ENCODE measurements at regions not wholly inside any gene's neighbourhood (a gene's known extent, or its start where the extent isn't known, plus 50 kb on each side); places are given as distances from the start of the nearest gene placed in this dataset.

DNA sequence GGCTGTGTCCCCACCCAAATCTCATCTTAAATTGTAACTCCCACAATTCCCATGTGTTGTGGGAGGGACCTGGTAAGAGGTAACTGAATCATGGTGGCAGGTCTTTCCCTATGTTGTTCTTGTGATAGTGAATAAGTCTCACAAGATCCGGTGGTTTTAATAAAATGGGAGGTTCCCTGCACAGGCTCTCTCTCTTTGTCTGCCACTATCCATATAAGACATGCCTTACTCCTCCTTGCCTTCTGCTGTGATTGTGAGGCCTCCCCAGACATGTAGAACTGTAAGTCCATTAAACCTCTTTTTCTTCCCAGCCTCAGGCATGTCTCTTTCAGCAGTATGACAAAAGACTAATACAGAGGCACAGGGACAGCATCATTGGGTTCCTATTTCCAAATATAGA, 381.2 kb downstream of the SFMBT2 start:
- H3K4me3 ChIP-seq (ENCODE audit: low read length): no peak overlapping the region
- DNase-seq (ENCODE audit: low read depth): no peak
- TF ChIP-seq, protein P1, sequence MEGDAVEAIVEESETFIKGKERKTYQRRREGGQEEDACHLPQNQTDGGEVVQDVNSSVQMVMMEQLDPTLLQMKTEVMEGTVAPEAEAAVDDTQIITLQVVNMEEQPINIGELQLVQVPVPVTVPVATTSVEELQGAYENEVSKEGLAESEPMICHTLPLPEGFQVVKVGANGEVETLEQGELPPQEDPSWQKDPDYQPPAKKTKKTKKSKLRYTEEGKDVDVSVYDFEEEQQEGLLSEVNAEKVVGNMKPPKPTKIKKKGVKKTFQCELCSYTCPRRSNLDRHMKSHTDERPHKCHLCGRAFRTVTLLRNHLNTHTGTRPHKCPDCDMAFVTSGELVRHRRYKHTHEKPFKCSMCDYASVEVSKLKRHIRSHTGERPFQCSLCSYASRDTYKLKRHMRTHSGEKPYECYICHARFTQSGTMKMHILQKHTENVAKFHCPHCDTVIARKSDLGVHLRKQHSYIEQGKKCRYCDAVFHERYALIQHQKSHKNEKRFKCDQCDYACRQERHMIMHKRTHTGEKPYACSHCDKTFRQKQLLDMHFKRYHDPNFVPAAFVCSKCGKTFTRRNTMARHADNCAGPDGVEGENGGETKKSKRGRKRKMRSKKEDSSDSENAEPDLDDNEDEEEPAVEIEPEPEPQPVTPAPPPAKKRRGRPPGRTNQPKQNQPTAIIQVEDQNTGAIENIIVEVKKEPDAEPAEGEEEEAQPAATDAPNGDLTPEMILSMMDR (IDR thresholded peaks at IDR 0.05; ENCODE audit: insufficient read depth, low read depth, low read length, missing control alignments): no peak

DNA sequence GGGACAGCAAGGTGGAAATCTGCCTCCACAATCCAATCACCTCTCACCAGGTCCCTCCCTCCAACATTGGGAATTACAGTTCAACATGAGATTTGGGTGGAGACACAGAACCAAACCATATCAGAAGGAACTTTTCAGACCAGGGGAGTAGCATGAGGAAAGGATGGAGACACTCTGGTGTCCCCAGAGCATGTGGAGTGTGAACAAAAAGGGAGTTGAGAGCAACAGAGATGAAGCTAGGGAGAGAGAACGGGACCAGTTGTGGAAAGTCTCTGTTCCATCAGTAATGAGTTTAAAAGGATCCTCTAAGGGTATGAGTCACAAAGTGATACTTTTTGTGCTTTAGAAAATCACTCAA, 382.0 kb downstream of the SFMBT2 start:
- no peak overlapping the region for H3K4me3 ChIP-seq (ENCODE audit: low read length)
- no peak for DNase-seq (ENCODE audit: low read depth)
- TF ChIP-seq, protein P1 (IDR thresholded peaks at IDR 0.05; ENCODE audit: insufficient read depth, low read depth, low read length, missing control alignments): no peak

DNA sequence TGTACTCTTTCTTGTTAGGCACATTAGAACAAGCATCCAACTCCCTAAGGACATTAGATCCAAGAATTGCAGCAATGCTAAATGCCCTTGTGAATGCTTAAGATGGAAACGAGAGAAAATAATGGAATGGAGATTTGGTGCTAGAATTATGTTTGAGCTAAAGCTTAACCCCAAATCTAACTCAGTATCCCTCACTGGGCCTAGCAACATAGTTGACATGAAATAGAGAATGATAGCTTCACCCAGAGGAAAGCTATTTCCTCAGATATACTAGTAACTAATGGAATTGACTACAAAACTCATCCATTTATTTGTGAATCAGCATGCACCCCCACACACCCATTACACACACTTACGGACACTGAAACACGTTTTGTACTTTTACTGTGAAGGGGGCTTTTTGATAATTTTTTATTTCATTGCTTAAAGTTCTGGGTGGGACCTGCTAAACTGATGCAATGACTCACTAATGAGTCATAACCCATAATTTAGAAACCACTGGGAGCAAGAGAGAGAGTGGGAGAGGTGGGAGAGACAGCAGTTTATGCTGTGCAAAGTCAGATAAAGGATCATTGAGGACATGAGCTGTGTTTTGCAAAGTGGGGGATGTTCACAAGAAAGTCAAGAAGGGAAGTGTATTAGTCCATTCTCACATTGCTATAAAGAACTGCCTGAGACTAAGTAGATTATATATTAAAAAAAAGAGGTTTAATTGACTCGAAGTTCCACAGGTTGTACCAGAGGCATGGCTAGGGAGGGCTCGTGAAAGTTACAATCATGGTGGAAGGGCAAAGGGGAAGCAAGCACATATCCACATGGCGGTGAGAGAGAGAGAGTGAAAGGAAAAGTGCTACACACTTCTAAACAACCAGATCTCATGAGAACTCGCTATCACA, 382.7 kb downstream of the SFMBT2 start:
- H3K4me3 ChIP-seq (ENCODE audit: low read length): no peak overlapping the region
- TF ChIP-seq, protein P1 (IDR thresholded peaks at IDR 0.05; ENCODE audit: insufficient read depth, low read depth, low read length, missing control alignments): no peak
- DNase-seq (ENCODE audit: low read depth): peak; percentile 16

DNA sequence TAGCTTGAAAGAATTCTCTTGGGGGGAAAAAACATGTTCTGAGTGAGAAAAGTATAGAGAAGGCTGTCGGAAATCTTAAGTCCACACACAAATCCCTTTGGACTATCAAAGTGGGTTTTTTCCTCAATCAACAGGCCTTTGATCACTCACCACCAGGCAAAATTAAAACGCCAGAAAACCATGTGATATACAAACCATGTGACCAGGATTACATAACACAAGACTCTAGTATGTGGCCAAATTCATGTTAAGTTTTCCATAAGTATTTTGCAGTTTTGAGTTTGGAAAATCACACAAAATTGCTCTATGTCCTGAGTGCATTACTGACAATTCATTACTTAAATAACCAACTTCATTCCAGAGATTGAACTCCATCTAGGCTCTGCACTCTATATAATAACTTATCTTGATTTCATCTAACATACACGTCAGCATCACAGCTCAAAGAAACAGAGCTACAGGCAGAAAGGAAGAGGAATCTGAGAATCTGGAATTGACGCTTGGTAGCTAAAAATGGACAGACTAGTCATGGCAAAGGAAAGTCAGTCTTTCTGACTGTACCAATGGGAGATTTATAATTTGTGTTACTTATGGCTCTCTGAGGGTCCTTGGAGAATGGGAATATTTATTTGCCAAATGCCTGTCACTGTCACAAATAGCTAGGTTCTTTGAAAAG, 383.5 kb downstream of the SFMBT2 start:
- no peak for DNase-seq (ENCODE audit: low read depth)
- TF ChIP-seq, protein P1 (IDR thresholded peaks at IDR 0.05; ENCODE audit: insufficient read depth, low read depth, low read length, missing control alignments): no peak
- no peak overlapping the region for H3K4me3 ChIP-seq (ENCODE audit: low read length)

DNA sequence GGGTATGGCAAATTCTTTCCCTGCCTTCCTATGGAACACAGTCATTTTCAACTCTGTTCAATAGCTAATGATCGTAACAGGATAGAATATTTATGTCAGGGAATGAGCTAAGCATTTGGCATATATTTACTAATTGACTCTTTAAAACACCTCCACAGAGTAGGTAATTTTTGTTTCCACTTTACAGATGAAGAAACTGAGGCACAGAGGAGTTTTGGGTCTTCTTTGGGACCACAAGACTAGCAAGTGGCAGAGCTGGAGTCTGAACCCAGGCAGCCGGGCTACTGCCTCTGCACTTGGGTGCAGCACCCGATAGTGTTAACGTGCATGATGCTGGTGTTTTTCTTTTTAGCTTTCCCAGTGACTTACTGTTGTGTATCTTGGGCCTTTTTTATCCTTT, 384.0 kb downstream of the SFMBT2 start:
- no peak for DNase-seq (ENCODE audit: low read depth)
- TF ChIP-seq, protein P1 (IDR thresholded peaks at IDR 0.05; ENCODE audit: insufficient read depth, low read depth, low read length, missing control alignments): no peak
- H3K4me3 ChIP-seq (ENCODE audit: low read length): no peak overlapping the region

DNA sequence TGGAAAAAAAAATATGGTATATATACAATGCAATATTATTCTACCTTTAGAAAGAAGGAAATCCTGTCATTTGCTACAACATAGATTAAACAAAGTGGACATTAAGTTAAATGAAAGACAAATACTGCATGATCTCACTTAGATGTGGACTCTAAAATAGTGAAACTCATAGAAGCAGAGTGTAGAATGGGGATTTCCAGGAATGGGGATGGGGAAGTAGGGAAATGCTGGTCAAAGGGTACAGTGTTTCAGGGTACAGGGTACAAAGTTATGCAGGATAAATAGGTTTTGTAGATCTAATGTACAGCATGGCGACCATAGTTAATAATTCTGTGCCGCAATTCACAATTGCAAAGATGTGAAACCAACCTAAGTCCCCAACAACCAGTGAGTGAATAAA, 385.5 kb downstream of the SFMBT2 start:
- H3K4me3 ChIP-seq (ENCODE audit: low read length): no peak overlapping the region
- no peak for DNase-seq (ENCODE audit: low read depth)
- TF ChIP-seq, protein P1 (IDR thresholded peaks at IDR 0.05; ENCODE audit: insufficient read depth, low read depth, low read length, missing control alignments): no peak

Data from epithelial cell of esophagus (primary cell).